NT2/D1 (cell line): ENCODE measurements at regions not wholly inside any gene's neighbourhood (a gene's known extent, or its start where the extent isn't known, plus 50 kb on each side); places are given as distances from the start of the nearest gene placed in this dataset.
A peak's percentile ranks its signal among the peaks of the same experiment; 100 is the strongest.

Source experiments
- DNase-seq: peaks from one replicate; pipeline ENCODE4 v3.0.0-alpha.2; 2011; ENCODE audit warnings: low read depth, low spot score
- H3K27me3 ChIP-seq: 2 replicates; pipeline ENCODE4 v1.6.0; 2011; ENCODE audit warnings: mild to moderate bottlenecking; ENCODE audit not compliant: insufficient read length, insufficient read depth
- H3K36me3 ChIP-seq: 2 replicates; pipeline ENCODE4 v1.6.1; 2011; ENCODE audit warnings: mild to moderate bottlenecking, low read length, mixed read lengths; ENCODE audit not compliant: insufficient read depth, insufficient read length
- H3K4me1 ChIP-seq: 2 replicates; pipeline ENCODE4 v1.5.1; 2011; ENCODE audit not compliant: insufficient read depth, insufficient read length
- H3K4me3 ChIP-seq: 2 replicates; pipeline ENCODE4 v1.5.1; 2011; ENCODE audit warnings: low read depth; ENCODE audit not compliant: insufficient read length
- H3K9ac ChIP-seq: 2 replicates; pipeline ENCODE4 v1.6.0; 2011; ENCODE audit warnings: low read depth; ENCODE audit not compliant: insufficient read length
- H3K9me3 ChIP-seq: 2 replicates; pipeline ENCODE4 v1.5.1; 2011; ENCODE audit warnings: mild to moderate bottlenecking, low read length; ENCODE audit not compliant: insufficient read depth
- SUZ12 ChIP-seq: IDR thresholded peaks from 2 replicates; pipeline ENCODE4 v1.6.1; 2011; ENCODE audit not compliant: insufficient read length, insufficient read depth; ENCODE audit errors: extremely low read depth
- YY1 ChIP-seq: IDR thresholded peaks from 2 replicates; pipeline ENCODE4 v1.6.1; 2011; ENCODE audit not compliant: insufficient read length, insufficient read depth
- ZNF274 ChIP-seq: IDR thresholded peaks from 2 replicates; pipeline ENCODE4 v1.6.1; 2011; ENCODE audit warnings: mild to moderate bottlenecking, low read depth, low read length

GRCh38 chr6:121743691-121744090, 308.2 kb downstream of the GJA1 start:
- TF ChIP-seq ZNF274: no peak
- no peak for TF ChIP-seq SUZ12
- TF ChIP-seq YY1: no peak
- no peaks in the 10 kb centered on the region for H3K27me3 ChIP-seq
- H3K4me1 ChIP-seq: no peaks in the 10 kb centered on the region

GRCh38 chr6:121748376-121748775, 312.9 kb downstream of the GJA1 start:
- Histone ChIP-seq H3K9ac (no peak overlapping the region), H3K9me3 (no peaks in the 10 kb centered on the region), H3K4me1 (no peaks in the 10 kb centered on the region), H3K4me3 (no peak overlapping the region), H3K36me3 (no peaks in the 10 kb centered on the region), H3K27me3 (no peaks in the 10 kb centered on the region)
- DNase-seq: no peak
- TF ChIP-seq ZNF274 (no peak), YY1 (no peak), SUZ12 (no peak)

More at GRCh38 chr6:121743691-121744090, 308.2 kb downstream of the GJA1 start:
- Histone ChIP-seq H3K36me3 (no peaks in the 10 kb centered on the region), H3K9ac (no peak overlapping the region), H3K9me3 (no peaks in the 10 kb centered on the region), H3K4me3 (no peak overlapping the region)
- no peak for DNase-seq

GRCh38 chr6:121748850-121749249, 313.4 kb downstream of the GJA1 start:
- DNase-seq: no peak

GRCh38 chr6:121755485-121755884, 320.0 kb downstream of the GJA1 start:
- TF ChIP-seq ZNF274 (no peak), YY1 (no peak), SUZ12 (no peak)
- no peak for DNase-seq
- no peak overlapping the region for H3K9ac ChIP-seq
- no peaks in the 10 kb centered on the region for H3K27me3 ChIP-seq
- no peaks in the 10 kb centered on the region for H3K4me1 ChIP-seq
- H3K9me3 ChIP-seq: no peaks in the 10 kb centered on the region
- H3K4me3 ChIP-seq: no peak overlapping the region
- no peaks in the 10 kb centered on the region for H3K36me3 ChIP-seq

More at GRCh38 chr6:121748850-121749249, 313.4 kb downstream of the GJA1 start:
- Histone ChIP-seq H3K4me3 (no peak overlapping the region), H3K36me3 (no peaks in the 10 kb centered on the region), H3K4me1 (no peaks in the 10 kb centered on the region), H3K9ac (no peak overlapping the region), H3K9me3 (no peaks in the 10 kb centered on the region), H3K27me3 (no peaks in the 10 kb centered on the region)
- no peak for TF ChIP-seq SUZ12
- no peak for TF ChIP-seq YY1
- no peak for TF ChIP-seq ZNF274

GRCh38 chr6:121756666-121757065, 321.2 kb downstream of the GJA1 start:
- DNase-seq: no peak
- Histone ChIP-seq H3K36me3 (no peaks in the 10 kb centered on the region), H3K4me1 (no peaks in the 10 kb centered on the region), H3K27me3 (no peaks in the 10 kb centered on the region), H3K9ac (no peak overlapping the region), H3K9me3 (no peaks in the 10 kb centered on the region), H3K4me3 (no peak overlapping the region)
- TF ChIP-seq YY1 (no peak), ZNF274 (no peak), SUZ12 (no peak)

- no peak for DNase-seq
- no peaks in the 10 kb centered on the region for H3K27me3 ChIP-seq
- no peaks in the 10 kb centered on the region for H3K36me3 ChIP-seq
- TF ChIP-seq YY1 (no peak), ZNF274 (no peak), SUZ12 (no peak)
- no peaks in the 10 kb centered on the region for H3K9me3 ChIP-seq
- H3K9ac ChIP-seq: no peak overlapping the region
- no peak overlapping the region for H3K4me3 ChIP-seq
- H3K4me1 ChIP-seq: no peaks in the 10 kb centered on the region
Measured at GRCh38 chr6:121759370-121759769, 323.9 kb downstream of the GJA1 start.

GRCh38 chr6:121760191-121760590, 324.7 kb downstream of the GJA1 start:
- no peak for TF ChIP-seq SUZ12
- TF ChIP-seq ZNF274: no peak
- no peak for TF ChIP-seq YY1
- H3K4me3 ChIP-seq: no peak overlapping the region
- DNase-seq: no peak
- no peaks in the 10 kb centered on the region for H3K4me1 ChIP-seq
- no peak overlapping the region for H3K9ac ChIP-seq
- no peaks in the 10 kb centered on the region for H3K36me3 ChIP-seq
- no peaks in the 10 kb centered on the region for H3K9me3 ChIP-seq
- H3K27me3 ChIP-seq: no peaks in the 10 kb centered on the region

GRCh38 chr6:121760745-121761144, 325.3 kb downstream of the GJA1 start:
- H3K4me1 ChIP-seq: no peaks in the 10 kb centered on the region
- H3K4me3 ChIP-seq: no peak overlapping the region
- DNase-seq: peak; percentile 5
- no peaks in the 10 kb centered on the region for H3K27me3 ChIP-seq
- H3K9me3 ChIP-seq: no peaks in the 10 kb centered on the region
- H3K36me3 ChIP-seq: no peaks in the 10 kb centered on the region
- no peak overlapping the region for H3K9ac ChIP-seq
- TF ChIP-seq ZNF274 (no peak), YY1 (no peak), SUZ12 (no peak)
